NCI-H2196 treated with DMSO at 0.1 percent for 48 hours (cell line): ENCODE measurements at regions not wholly inside any gene's neighbourhood (a gene's known extent, or its start where the extent isn't known, plus 50 kb on each side); places are given as distances from the start of the nearest gene placed in this dataset.

Source experiments
- DNase-seq: peaks from one replicate; lab custom pipeline; 2025; ENCODE audit not compliant: unreplicated experiment; lab: John Stamatoyannopoulos, UW

- no peak for DNase-seq
Observed at GRCh38 chr22:48204296-48204695, 1441.8 kb downstream of the TBC1D22A start.

- no peak for DNase-seq
Observed at GRCh38 chr22:48199667-48200066, 1437.2 kb downstream of the TBC1D22A start.

- no peak for DNase-seq
Observed at GRCh38 chr22:48198489-48199459, 1436.3 kb downstream of the TBC1D22A start.

- no peak for DNase-seq
Observed at GRCh38 chr22:48197189-48197690, 1434.8 kb downstream of the TBC1D22A start.

- DNase-seq: no peak
Observed at GRCh38 chr22:48192920-48193319, 1430.5 kb downstream of the TBC1D22A start.

- no peak for DNase-seq
Observed at GRCh38 chr22:48192071-48192470, 1429.6 kb downstream of the TBC1D22A start.

- DNase-seq: no peak
Observed at GRCh38 chr22:48188231-48188721, 1425.8 kb downstream of the TBC1D22A start.

- DNase-seq: no peak
Observed at GRCh38 chr22:48187356-48187755, 1424.9 kb downstream of the TBC1D22A start.

GRCh38 chr22:48186146-48186790 is 1423.8 kb downstream of the TBC1D22A start:
- DNase-seq: no peak

GRCh38 chr22:48185071-48186055 is 1422.9 kb downstream of the TBC1D22A start:
- no peak for DNase-seq

GRCh38 chr22:48182846-48183805 is 1420.7 kb downstream of the TBC1D22A start:
- DNase-seq: no peak

GRCh38 chr22:48182031-48182430 is 1419.6 kb downstream of the TBC1D22A start:
- no peak for DNase-seq

- no peak for DNase-seq
Observed at GRCh38 chr22:48181263-48181955, 1419.0 kb downstream of the TBC1D22A start.

GRCh38 chr22:48180631-48181030 is 1418.2 kb downstream of the TBC1D22A start:
- no peak for DNase-seq

GRCh38 chr22:48179571-48180546 is 1417.4 kb downstream of the TBC1D22A start:
- no peak for DNase-seq

GRCh38 chr22:48178536-48178935 is 1416.1 kb downstream of the TBC1D22A start:
- DNase-seq: no peak

GRCh38 chr22:48177631-48178030 is 1415.2 kb downstream of the TBC1D22A start:
- no peak for DNase-seq

- DNase-seq: no peak
Observed at GRCh38 chr22:48175721-48176120, 1413.3 kb downstream of the TBC1D22A start.
